ENCODE measurements at regions not wholly inside any gene's neighbourhood (a gene's known extent, or its start where the extent isn't known, plus 50 kb on each side); places are given as distances from the start of the nearest gene placed in this dataset.

DNA sequence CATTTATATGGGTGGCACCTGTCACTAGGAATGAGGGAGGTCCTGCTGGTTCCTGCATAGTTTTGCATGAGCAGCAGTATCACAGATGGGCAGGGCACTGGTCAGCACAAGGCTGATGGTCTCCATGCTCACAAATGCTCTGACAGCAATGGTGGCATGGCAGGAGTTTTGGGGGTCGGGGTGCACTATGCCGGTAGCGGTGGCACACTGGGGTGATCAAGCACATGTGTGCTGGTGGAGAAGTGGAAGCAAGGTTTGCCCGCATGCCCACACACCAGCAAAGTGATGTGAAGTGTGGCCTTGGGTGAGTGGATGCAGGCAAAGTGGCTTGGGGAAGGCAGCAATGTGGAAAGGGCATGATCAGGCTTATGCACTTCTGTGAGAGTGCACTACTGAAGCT is 60.5 kb upstream of the MAGEE1 start:
- H3K9me3 ChIP-seq (replicated peaks in 1 of 11) = peaks cover 0 to 9% (median 0%) of the 10 kb centered on the region in 11 experiments; a peak in 1 of 22 replicates
- peaks cover 22 to 58% (median 45%) of the 10 kb centered on the region in 11 experiments for H3K27me3 ChIP-seq
- no peaks in the 10 kb centered on the region for H3K4me1 ChIP-seq
- no peak overlapping the region for H3K9ac ChIP-seq
- H3K27ac ChIP-seq = no peak overlapping the region
- H3K4me3 ChIP-seq = no peak overlapping the region
- TF ChIP-seq Cebpa-rat (IDR thresholded peaks at IDR 0.05) = no peak
- no peak overlapping the region for H3K4me2 ChIP-seq
- no peaks in the 10 kb centered on the region for H4K20me1 ChIP-seq
- H3K36me3 ChIP-seq = no peaks in the 10 kb centered on the region
